ENCODE measurements at regions not wholly inside any gene's neighbourhood (a gene's known extent, or its start where the extent isn't known, plus 50 kb on each side); places are given as distances from the start of the nearest gene placed in this dataset.

DNA sequence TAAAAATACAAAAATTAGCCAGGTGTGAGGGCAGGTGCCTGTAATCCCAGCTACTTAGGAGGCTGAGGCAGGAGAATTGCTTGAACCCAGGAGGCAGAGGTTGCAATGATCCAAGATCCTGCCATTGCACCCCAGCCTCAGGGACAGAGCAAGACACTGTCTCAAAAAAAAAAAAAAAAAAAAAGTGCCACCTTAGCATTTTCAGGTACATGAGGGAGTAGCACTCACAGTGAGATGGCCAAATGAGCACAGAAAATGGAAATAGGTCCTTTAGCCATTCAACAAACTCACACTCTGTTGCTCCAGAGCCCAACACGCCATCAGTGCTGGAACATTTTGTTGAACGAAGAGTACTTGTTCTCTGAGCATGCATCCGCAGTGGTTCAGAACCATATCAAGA, 75.2 kb upstream of the MYL2 start:
- no peak for TF ChIP-seq POLR2A (IDR thresholded peaks at IDR 0.05)
- TF ChIP-seq, protein P1, sequence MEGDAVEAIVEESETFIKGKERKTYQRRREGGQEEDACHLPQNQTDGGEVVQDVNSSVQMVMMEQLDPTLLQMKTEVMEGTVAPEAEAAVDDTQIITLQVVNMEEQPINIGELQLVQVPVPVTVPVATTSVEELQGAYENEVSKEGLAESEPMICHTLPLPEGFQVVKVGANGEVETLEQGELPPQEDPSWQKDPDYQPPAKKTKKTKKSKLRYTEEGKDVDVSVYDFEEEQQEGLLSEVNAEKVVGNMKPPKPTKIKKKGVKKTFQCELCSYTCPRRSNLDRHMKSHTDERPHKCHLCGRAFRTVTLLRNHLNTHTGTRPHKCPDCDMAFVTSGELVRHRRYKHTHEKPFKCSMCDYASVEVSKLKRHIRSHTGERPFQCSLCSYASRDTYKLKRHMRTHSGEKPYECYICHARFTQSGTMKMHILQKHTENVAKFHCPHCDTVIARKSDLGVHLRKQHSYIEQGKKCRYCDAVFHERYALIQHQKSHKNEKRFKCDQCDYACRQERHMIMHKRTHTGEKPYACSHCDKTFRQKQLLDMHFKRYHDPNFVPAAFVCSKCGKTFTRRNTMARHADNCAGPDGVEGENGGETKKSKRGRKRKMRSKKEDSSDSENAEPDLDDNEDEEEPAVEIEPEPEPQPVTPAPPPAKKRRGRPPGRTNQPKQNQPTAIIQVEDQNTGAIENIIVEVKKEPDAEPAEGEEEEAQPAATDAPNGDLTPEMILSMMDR (IDR thresholded peaks at IDR 0.05), result no peak
- TF ChIP-seq POLR2AphosphoS5 (IDR thresholded peaks at IDR 0.05), result no peak
